ENCODE measurements at regions not wholly inside any gene's neighbourhood (a gene's known extent, or its start where the extent isn't known, plus 50 kb on each side); places are given as distances from the start of the nearest gene placed in this dataset.

DNA sequence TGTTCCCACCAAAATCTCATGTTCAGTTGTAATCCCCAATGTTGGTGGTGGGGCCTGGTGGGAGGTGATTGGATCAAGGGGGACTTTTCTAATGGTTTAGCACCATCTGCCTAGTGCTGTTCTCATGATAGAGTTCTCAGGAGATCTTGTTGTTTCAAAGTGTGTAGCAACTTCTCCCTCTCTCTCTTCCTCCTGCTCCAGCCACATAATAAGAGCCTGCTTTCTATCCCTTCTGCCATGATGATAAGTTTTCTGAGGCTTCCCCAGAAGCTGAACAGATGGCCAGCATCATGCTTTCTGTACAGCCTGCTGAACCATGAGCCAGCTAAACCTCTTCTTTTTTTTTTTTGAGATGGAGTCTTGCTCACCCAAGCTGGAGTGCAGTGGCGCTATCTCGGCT lies 910.6 kb downstream of the KCNMA1 start:
- H3K4me3 ChIP-seq = no peak overlapping the region
- no peaks in the 10 kb centered on the region for H3K9me3 ChIP-seq (replicated peaks in 1 of 3)
- WGBS, 4 donors = 70 to 97% (median 75%) methylated on average over 2 of the region's 2 CpGs
- no peaks in the 10 kb centered on the region for H3K36me3 ChIP-seq (replicated peaks in 1 of 2)
- no peaks in the 10 kb centered on the region for H3K4me1 ChIP-seq (replicated peaks in 1 of 2)
- H3K27ac ChIP-seq = no peak overlapping the region
- intact Hi-C loops (cut with DNase I) = no loop called here
- no peak for DNase-seq
- H3K27me3 ChIP-seq = peaks cover 7% of the 10 kb centered on the region
- TF ChIP-seq POLR2A (IDR thresholded peaks at IDR 0.05) = no peak
- TF ChIP-seq, protein P1, sequence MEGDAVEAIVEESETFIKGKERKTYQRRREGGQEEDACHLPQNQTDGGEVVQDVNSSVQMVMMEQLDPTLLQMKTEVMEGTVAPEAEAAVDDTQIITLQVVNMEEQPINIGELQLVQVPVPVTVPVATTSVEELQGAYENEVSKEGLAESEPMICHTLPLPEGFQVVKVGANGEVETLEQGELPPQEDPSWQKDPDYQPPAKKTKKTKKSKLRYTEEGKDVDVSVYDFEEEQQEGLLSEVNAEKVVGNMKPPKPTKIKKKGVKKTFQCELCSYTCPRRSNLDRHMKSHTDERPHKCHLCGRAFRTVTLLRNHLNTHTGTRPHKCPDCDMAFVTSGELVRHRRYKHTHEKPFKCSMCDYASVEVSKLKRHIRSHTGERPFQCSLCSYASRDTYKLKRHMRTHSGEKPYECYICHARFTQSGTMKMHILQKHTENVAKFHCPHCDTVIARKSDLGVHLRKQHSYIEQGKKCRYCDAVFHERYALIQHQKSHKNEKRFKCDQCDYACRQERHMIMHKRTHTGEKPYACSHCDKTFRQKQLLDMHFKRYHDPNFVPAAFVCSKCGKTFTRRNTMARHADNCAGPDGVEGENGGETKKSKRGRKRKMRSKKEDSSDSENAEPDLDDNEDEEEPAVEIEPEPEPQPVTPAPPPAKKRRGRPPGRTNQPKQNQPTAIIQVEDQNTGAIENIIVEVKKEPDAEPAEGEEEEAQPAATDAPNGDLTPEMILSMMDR (IDR thresholded peaks at IDR 0.05) = no peak

DNA sequence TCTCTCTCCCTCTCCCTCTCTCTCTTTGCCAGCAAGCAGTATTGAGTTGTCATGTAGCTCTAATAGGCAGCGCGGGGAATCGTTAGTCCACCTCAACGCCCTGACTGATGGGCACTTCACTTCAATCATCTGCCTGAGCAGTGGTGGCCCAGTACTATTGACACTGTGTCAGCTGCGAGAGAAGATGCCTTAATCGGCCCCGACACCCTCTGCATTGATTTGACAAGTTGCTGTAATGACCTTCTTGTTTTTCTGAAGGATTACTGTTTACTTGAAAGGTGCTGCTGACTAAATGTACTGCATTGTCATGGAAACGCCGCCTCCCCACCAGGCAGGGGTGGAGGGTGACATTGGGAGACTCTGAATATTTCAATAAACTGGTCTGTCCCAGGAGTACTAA lies 913.8 kb downstream of the KCNMA1 start:
- intact Hi-C loops (cut with DNase I) = no loop called here
- H3K27ac ChIP-seq = no peak overlapping the region

DNA sequence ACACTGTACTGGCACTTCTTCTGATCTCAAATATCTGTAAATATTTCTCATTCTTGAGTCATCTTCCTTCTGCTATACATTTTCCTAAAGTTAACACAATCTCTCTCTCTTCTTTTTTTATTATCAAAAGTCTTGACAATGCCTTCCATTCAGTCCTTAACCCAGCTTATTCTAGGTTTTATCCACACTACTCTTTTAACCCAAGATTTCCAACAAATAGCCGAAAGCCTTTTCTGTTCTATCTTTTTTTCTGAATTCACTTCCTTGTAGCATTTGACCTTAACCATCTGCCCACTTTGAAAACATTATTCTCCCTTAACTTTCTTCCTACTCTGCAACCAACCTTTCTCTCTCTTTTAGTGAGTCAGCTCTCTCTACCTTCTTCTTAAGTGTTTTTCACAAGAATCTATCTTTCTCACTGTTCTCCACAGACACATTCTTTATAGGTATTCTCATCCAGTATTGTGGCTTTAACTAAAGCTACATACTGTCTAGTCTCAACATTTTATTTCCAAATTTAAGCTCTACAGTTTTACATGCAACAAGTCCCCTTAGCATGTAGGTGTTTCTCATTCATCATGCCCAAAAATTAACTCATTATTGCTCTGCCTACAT lies 915.6 kb downstream of the KCNMA1 start:
- Histone ChIP-seq H3K27ac (no peak overlapping the region), H3K4me3 (no peak overlapping the region), H3K9me3 (replicated peaks in 1 of 3) (no peaks in the 10 kb centered on the region), H3K36me3 (replicated peaks in 1 of 2) (no peaks in the 10 kb centered on the region), H3K27me3 (peaks cover 7% of the 10 kb centered on the region), H3K4me1 (replicated peaks in 1 of 2) (no peaks in the 10 kb centered on the region)
- WGBS, 4 donors = 88 to 98% (median 90%) methylated on average over 1 of the region's 1 CpG
- DNase-seq = no peak
- TF ChIP-seq, protein P1 (IDR thresholded peaks at IDR 0.05) = no peak
- TF ChIP-seq POLR2A (IDR thresholded peaks at IDR 0.05) = no peak
- intact Hi-C loops (cut with DNase I) = no loop called here

More for the DNA sequence above, 913.8 kb downstream of the KCNMA1 start:
- Histone ChIP-seq H3K36me3 (replicated peaks in 1 of 2) (no peaks in the 10 kb centered on the region), H3K4me3 (no peak overlapping the region), H3K9me3 (replicated peaks in 1 of 3) (no peaks in the 10 kb centered on the region), H3K27me3 (peaks cover 7% of the 10 kb centered on the region), H3K4me1 (replicated peaks in 1 of 2) (no peaks in the 10 kb centered on the region)
- WGBS, 4 donors = 33 to 44% (median 37%) methylated on average over 9 of the region's 9 CpGs
- DNase-seq = no peak
- TF ChIP-seq, protein P1 (IDR thresholded peaks at IDR 0.05) = no peak
- TF ChIP-seq POLR2A (IDR thresholded peaks at IDR 0.05) = no peak

DNA sequence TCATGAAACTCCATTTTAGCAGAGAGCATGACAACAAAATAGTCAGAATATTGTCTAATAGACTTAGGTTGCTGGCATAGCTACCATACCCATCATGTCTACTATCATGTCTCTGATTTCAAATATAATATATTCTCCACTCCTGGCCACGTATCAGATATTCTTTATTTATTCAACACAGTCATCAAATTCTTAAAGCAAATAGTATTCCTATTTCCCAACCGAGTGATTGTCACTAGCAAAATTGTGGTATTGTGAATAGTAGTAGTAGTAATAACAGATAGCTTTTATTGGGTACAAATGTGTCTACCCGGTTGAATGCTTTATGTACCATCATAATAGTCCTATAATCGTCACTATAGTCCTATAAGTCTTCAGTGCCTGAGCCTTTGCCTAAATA lies 918.6 kb downstream of the KCNMA1 start:
- TF ChIP-seq, protein P1 (IDR thresholded peaks at IDR 0.05) = no peak
- TF ChIP-seq POLR2A (IDR thresholded peaks at IDR 0.05) = no peak
- Histone ChIP-seq H3K4me1 (replicated peaks in 1 of 2) (no peaks in the 10 kb centered on the region), H3K4me3 (no peak overlapping the region), H3K27me3 (no peaks in the 10 kb centered on the region), H3K9me3 (replicated peaks in 1 of 3) (no peaks in the 10 kb centered on the region), H3K27ac (no peak overlapping the region), H3K36me3 (replicated peaks in 1 of 2) (no peaks in the 10 kb centered on the region)
- intact Hi-C loops (cut with DNase I) = no loop called here
- no peak for DNase-seq
- WGBS, 4 donors = 70 to 84% (median 76%) methylated on average over 4 of the region's 4 CpGs

Measured in adrenal gland (tissue), 9 donors.